ENCODE measurements at regions not wholly inside any gene's neighbourhood (a gene's known extent, or its start where the extent isn't known, plus 50 kb on each side); places are given as distances from the start of the nearest gene placed in this dataset.
"Not testable (repeated sequence)": the region's sequence is repeated elsewhere in the genome, so short reads cannot be mapped to it uniquely, and the experiment has no call there.

DNA sequence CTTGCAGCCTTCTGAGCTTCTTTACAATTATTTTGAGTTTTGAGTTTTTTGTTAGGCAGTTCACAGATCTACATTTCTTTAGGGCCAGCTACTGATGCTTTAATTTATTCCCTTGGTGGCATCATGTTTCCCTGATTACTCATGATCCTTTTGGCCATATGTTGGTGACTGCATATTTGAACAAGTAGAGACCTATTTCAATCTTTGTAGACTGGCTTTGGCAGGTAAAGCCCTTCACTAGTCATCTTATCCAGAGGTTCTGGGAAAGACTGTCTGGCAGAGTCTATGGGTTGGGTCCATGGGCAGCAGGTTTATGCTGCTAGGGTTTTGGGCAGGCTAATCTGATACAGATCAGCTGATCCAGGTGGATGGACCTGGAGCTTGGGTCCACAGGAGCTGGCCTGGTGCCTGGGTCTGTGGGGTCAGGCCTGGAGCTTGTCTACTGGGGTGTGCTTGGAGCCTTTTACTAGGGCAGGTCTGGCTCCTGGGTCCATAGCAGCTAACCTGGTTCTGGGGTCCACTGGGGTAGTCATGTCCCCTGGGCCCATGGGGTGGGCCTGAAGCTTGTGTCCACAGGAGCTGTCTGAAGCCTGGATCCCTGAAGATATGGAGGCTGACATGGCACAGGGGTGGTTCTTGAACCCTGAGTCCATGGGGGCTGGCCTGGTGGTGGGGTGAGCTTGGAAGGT lies 72.7 kb downstream of the GPR85 start:
- intact Hi-C loops (cut with DNase I), result no loop called here
- no peaks in the 10 kb centered on the region for H3K9me3 ChIP-seq (ENCODE audit: control insufficient read depth in 2 of 3, insufficient read depth in 1 of 3, low read length in 3 of 3)
- H3K9ac ChIP-seq (ENCODE audit: low read length in 3 of 3), result no peak overlapping the region
- FAIRE-seq (no peak), DNase-seq (peak in 1 of 5 donors; percentile 45)
- H3K27ac ChIP-seq (ENCODE audit: low read depth in 2 of 2, low read length in 2 of 2), result no peak overlapping the region
- no peaks in the 10 kb centered on the region for H3K4me1 ChIP-seq (ENCODE audit: control insufficient read depth in 2 of 3, insufficient read depth in 2 of 3, low read depth in 1 of 3, low read length in 3 of 3)
- H3K27me3 ChIP-seq (ENCODE audit: control insufficient read depth, insufficient read depth, low read length), result no peaks in the 10 kb centered on the region
- no peak overlapping the region for H3K4me3 ChIP-seq (ENCODE audit: low read length in 3 of 3)
- TF ChIP-seq, protein P1, sequence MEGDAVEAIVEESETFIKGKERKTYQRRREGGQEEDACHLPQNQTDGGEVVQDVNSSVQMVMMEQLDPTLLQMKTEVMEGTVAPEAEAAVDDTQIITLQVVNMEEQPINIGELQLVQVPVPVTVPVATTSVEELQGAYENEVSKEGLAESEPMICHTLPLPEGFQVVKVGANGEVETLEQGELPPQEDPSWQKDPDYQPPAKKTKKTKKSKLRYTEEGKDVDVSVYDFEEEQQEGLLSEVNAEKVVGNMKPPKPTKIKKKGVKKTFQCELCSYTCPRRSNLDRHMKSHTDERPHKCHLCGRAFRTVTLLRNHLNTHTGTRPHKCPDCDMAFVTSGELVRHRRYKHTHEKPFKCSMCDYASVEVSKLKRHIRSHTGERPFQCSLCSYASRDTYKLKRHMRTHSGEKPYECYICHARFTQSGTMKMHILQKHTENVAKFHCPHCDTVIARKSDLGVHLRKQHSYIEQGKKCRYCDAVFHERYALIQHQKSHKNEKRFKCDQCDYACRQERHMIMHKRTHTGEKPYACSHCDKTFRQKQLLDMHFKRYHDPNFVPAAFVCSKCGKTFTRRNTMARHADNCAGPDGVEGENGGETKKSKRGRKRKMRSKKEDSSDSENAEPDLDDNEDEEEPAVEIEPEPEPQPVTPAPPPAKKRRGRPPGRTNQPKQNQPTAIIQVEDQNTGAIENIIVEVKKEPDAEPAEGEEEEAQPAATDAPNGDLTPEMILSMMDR (IDR thresholded peaks at IDR 0.05; ENCODE audit: borderline replicate concordance, extremely low read depth, insufficient read depth), result no peak
- H3K36me3 ChIP-seq (ENCODE audit: control insufficient read depth in 2 of 3, insufficient read depth in 3 of 3, low read length in 3 of 3), result no peaks in the 10 kb centered on the region

GRCh38 chr7:113012862-113013261 lies 73.8 kb downstream of the GPR85 start:
- DNase-seq; H3K4me1 ChIP-seq (ENCODE audit: control insufficient read depth in 2 of 3, insufficient read depth in 2 of 3, low read depth in 1 of 3, low read length in 3 of 3); H3K36me3 ChIP-seq (ENCODE audit: control insufficient read depth in 2 of 3, insufficient read depth in 3 of 3, low read length in 3 of 3); intact Hi-C loops (cut with DNase I); H3K27ac ChIP-seq (ENCODE audit: low read depth in 2 of 2, low read length in 2 of 2); H3K4me3 ChIP-seq (ENCODE audit: low read length in 3 of 3); H3K27me3 ChIP-seq (ENCODE audit: control insufficient read depth, insufficient read depth, low read length); H3K9ac ChIP-seq (ENCODE audit: low read length in 3 of 3); H3K9me3 ChIP-seq (ENCODE audit: control insufficient read depth in 2 of 3, insufficient read depth in 1 of 3, low read length in 3 of 3); FAIRE-seq: not testable (repeated sequence)

DNA sequence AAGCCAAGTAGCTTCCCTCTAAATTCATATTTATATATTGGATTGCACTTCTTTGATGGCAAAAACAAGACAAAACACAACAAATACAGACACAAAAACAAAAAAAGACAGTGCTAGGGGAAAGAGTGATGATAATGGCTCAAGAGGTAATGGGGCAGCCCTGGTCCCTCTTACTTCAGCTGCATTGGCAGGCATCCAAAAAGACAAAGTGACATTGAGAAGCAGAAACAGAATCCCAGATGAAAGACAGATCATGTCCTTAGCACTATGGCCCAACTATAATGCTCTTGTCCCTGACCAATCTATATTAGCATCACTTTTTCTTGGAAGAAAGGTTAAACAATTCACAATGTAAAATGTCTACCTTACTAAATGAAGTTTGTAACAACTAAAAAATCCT lies 76.2 kb downstream of the GPR85 start:
- Histone ChIP-seq H3K9me3 (ENCODE audit: control insufficient read depth in 2 of 3, insufficient read depth in 1 of 3, low read length in 3 of 3) (peaks cover 0 to 10% (median 0%) of the 10 kb centered on the region in 3 donors), H3K9ac (ENCODE audit: low read length in 3 of 3) (no peak overlapping the region), H3K4me1 (ENCODE audit: control insufficient read depth in 2 of 3, insufficient read depth in 2 of 3, low read depth in 1 of 3, low read length in 3 of 3) (no peaks in the 10 kb centered on the region), H3K27me3 (ENCODE audit: control insufficient read depth, insufficient read depth, low read length) (no peaks in the 10 kb centered on the region), H3K4me3 (ENCODE audit: low read length in 3 of 3) (no peak overlapping the region), H3K27ac (ENCODE audit: low read depth in 2 of 2, low read length in 2 of 2) (no peak overlapping the region), H3K36me3 (ENCODE audit: control insufficient read depth in 2 of 3, insufficient read depth in 3 of 3, low read length in 3 of 3) (no peaks in the 10 kb centered on the region)
- intact Hi-C loops (cut with DNase I), result no loop called here
- no peak for DNase-seq
- TF ChIP-seq, protein P1 (IDR thresholded peaks at IDR 0.05; ENCODE audit: borderline replicate concordance, extremely low read depth, insufficient read depth), result no peak
- no peak for FAIRE-seq

DNA sequence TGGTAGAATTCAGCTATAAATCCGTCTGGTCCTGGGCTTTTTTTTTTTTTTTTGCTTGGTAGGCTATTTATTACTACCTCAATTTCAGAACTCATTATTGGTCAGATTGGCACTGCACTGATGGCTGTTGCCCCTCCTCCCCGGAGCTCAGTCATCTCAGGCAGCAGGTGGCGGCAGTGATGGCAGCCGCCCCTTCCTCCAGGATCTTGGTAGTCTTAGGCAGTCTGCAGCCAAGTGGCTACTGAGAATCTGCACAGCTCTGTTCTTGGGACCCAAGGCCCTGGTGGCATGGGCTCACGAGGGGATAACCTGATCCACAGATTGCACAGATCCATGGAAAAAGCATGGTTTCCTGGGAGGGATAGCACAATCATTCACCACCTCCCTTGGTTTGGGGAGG lies 77.9 kb downstream of the GPR85 start:
- Histone ChIP-seq H3K27me3 (ENCODE audit: control insufficient read depth, insufficient read depth, low read length) (no peaks in the 10 kb centered on the region), H3K27ac (ENCODE audit: low read depth in 2 of 2, low read length in 2 of 2) (no peak overlapping the region), H3K9me3 (ENCODE audit: control insufficient read depth in 2 of 3, insufficient read depth in 1 of 3, low read length in 3 of 3) (peaks cover 0 to 10% (median 0%) of the 10 kb centered on the region in 3 donors), H3K9ac (ENCODE audit: low read length in 3 of 3) (no peak overlapping the region), H3K36me3 (ENCODE audit: control insufficient read depth in 2 of 3, insufficient read depth in 3 of 3, low read length in 3 of 3) (no peaks in the 10 kb centered on the region), H3K4me1 (ENCODE audit: control insufficient read depth in 2 of 3, insufficient read depth in 2 of 3, low read depth in 1 of 3, low read length in 3 of 3) (no peaks in the 10 kb centered on the region), H3K4me3 (ENCODE audit: low read length in 3 of 3) (no peak overlapping the region)
- TF ChIP-seq, protein P1 (IDR thresholded peaks at IDR 0.05; ENCODE audit: borderline replicate concordance, extremely low read depth, insufficient read depth), result no peak
- FAIRE-seq (no peak), DNase-seq (no peak)
- intact Hi-C loops (cut with DNase I), result no loop called here

Data from kidney (tissue), 13 donors.